Spleen (tissue), 7 donors: ENCODE measurements at regions not wholly inside any gene's neighbourhood (a gene's known extent, or its start where the extent isn't known, plus 50 kb on each side); places are given as distances from the start of the nearest gene placed in this dataset.

Experiments used
- POLR2A ChIP-seq, 3 donors: fragments of 450-650 bp; IDR thresholded peaks; one replicate each; pipeline ENCODE4 v1.5.1; 2017; ENCODE audit warnings: antibody characterized with exemption in 3 of 3, mild to moderate bottlenecking in 1 of 3
- POLR2AphosphoS5 ChIP-seq, 3 donors: sonication (generic); formaldehyde crosslinking; IDR thresholded peaks; one replicate each; pipeline ENCODE4 v1.5.1; 2017; ENCODE audit warnings: antibody characterized with exemption in 3 of 3
- TF ChIP-seq, protein P1 (sequence below), 11 experiments: fragments of 200-600 bp in 7 of 11; fragments of 450-650 bp in 4 of 11; sonication (generic) in 4 of 11; IDR thresholded peaks in 8 of 11; conservative IDR thresholded peaks in 3 of 11; 1 replicate in 7 of 11; 2 replicates in 4 of 11; pipeline versions ENCODE4 v1.4.0 to v1.8.0; 2016 to 2021; ENCODE audit warnings: antibody characterized with exemption in 11 of 11, inconsistent platforms in 4 of 11, mild to moderate bottlenecking in 1 of 11
- donor health status: DM: no; HTN: no; CAD: no; lungs with moderate emphysema.
- donor health status: DM: no; HTN: no; CAD: no.
- donor health status: DM: no; HTN: no; CAD: no.

- TF ChIP-seq, protein P1, sequence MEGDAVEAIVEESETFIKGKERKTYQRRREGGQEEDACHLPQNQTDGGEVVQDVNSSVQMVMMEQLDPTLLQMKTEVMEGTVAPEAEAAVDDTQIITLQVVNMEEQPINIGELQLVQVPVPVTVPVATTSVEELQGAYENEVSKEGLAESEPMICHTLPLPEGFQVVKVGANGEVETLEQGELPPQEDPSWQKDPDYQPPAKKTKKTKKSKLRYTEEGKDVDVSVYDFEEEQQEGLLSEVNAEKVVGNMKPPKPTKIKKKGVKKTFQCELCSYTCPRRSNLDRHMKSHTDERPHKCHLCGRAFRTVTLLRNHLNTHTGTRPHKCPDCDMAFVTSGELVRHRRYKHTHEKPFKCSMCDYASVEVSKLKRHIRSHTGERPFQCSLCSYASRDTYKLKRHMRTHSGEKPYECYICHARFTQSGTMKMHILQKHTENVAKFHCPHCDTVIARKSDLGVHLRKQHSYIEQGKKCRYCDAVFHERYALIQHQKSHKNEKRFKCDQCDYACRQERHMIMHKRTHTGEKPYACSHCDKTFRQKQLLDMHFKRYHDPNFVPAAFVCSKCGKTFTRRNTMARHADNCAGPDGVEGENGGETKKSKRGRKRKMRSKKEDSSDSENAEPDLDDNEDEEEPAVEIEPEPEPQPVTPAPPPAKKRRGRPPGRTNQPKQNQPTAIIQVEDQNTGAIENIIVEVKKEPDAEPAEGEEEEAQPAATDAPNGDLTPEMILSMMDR (IDR thresholded peaks at IDR 0.05 in 8 of 11, conservative IDR thresholded peaks at IDR 0.05 in 3 of 11) = no peak
- TF ChIP-seq POLR2A (IDR thresholded peaks at IDR 0.05) = no peak
- TF ChIP-seq POLR2AphosphoS5 (IDR thresholded peaks at IDR 0.05) = no peak
Observed at GRCh38 chr10:31125789-31126188, 94.1 kb upstream of the ZNF438 start.
